Loucy (cell line): ENCODE measurements at regions not wholly inside any gene's neighbourhood (a gene's known extent, or its start where the extent isn't known, plus 50 kb on each side); places are given as distances from the start of the nearest gene placed in this dataset.

Experiments
- H2AFZ ChIP-seq: fragments of 200-600 bp; sonication (generic); 2 replicates; pipeline ENCODE4 v1.6.0; 2016; ENCODE audit warnings: antibody characterized with exemption, mild to moderate bottlenecking, low read length, moderate library complexity
- H3F3A ChIP-seq: fragments of 200-600 bp; 2 replicates; pipeline ENCODE4 v1.6.0; 2016; ENCODE audit warnings: antibody characterized with exemption, low read depth, mild to moderate bottlenecking
- H3K27me3 ChIP-seq: fragments of 200-600 bp; sonication (generic); 2 replicates; pipeline ENCODE4 v1.6.1; 2014; ENCODE audit warnings: low read length, mild to moderate bottlenecking; ENCODE audit not compliant: insufficient read depth, poor library complexity, severe bottlenecking
- H3K36me3 ChIP-seq: fragments of 200-600 bp; sonication (generic); 2 replicates; pipeline ENCODE4 v1.6.1; 2016; ENCODE audit warnings: low read length; ENCODE audit not compliant: insufficient read depth
- H3K4me1 ChIP-seq: fragments of 200-600 bp; sonication (generic); 2 replicates; pipeline ENCODE4 v1.5.1; 2014; ENCODE audit warnings: low read length, mild to moderate bottlenecking; ENCODE audit not compliant: insufficient read depth, poor library complexity, severe bottlenecking
- H3K4me2 ChIP-seq: fragments of 200-600 bp; sonication (generic); 2 replicates; pipeline ENCODE4 v1.6.0; 2014; ENCODE audit warnings: antibody characterized with exemption, low read length, low read depth, mild to moderate bottlenecking; ENCODE audit not compliant: poor library complexity, severe bottlenecking
- H3K4me3 ChIP-seq: fragments of 200-600 bp; sonication (generic); 2 replicates; pipeline ENCODE4 v1.5.1; 2014; ENCODE audit warnings: low read length, mild to moderate bottlenecking, mixed read lengths; ENCODE audit not compliant: poor library complexity, severe bottlenecking
- H3K79me2 ChIP-seq: fragments of 200-600 bp; sonication (generic); 2 replicates; pipeline ENCODE4 v1.6.1; 2014; ENCODE audit warnings: low read length; ENCODE audit not compliant: insufficient read depth
- H3K9ac ChIP-seq: fragments of 200-600 bp; sonication (generic); 2 replicates; pipeline ENCODE4 v1.6.0; 2014; ENCODE audit warnings: mild to moderate bottlenecking, low read depth, low read length, moderate library complexity; ENCODE audit not compliant: poor library complexity, severe bottlenecking
- H3K9me2 ChIP-seq: fragments of 200-600 bp; sonication (generic); replicated peaks from 2 replicates; pipeline ENCODE4 v1.6.1; 2016; ENCODE audit warnings: low read depth, low read length, mixed read lengths
- H3K9me3 ChIP-seq: fragments of 200-600 bp; sonication (generic); 2 replicates; pipeline ENCODE4 v1.6.1; 2014; ENCODE audit warnings: mild to moderate bottlenecking, antibody characterized with exemption, low read length, low read depth; ENCODE audit not compliant: insufficient read depth
- H4K20me1 ChIP-seq: fragments of 200-600 bp; sonication (generic); 2 replicates; pipeline ENCODE4 v1.6.0; 2014; ENCODE audit warnings: antibody characterized with exemption, low read length, mild to moderate bottlenecking; ENCODE audit not compliant: insufficient read depth, poor library complexity, severe bottlenecking
- CTCF ChIP-seq: fragments of 200-600 bp; sonication (generic); conservative IDR thresholded peaks from 2 replicates; pipeline ENCODE4 v1.5.1; 2014; ENCODE audit warnings: mild to moderate bottlenecking, antibody characterized with exemption, low read length
- EZH2phosphoT487 ChIP-seq: fragments of 200-600 bp; IDR thresholded peaks from 2 replicates; pipeline ENCODE4 v1.6.1; 2018; ENCODE audit warnings: antibody characterized with exemption, mild to moderate bottlenecking, moderate library complexity, borderline replicate concordance

- Histone ChIP-seq H3K4me2 (no peak overlapping the region), H3K79me2 (no peaks in the 10 kb centered on the region), H3K4me1 (no peaks in the 10 kb centered on the region), H3K36me3 (no peaks in the 10 kb centered on the region), H3K4me3 (no peak overlapping the region), H2AFZ (no peak overlapping the region), H3K9me3 (no peaks in the 10 kb centered on the region), H3K27me3 (no peaks in the 10 kb centered on the region), H4K20me1 (no peaks in the 10 kb centered on the region), H3F3A (no peaks in the 10 kb centered on the region), H3K9me2 (no peaks in the 10 kb centered on the region), H3K9ac (no peak overlapping the region)
- no peak for TF ChIP-seq CTCF
- no peak for TF ChIP-seq EZH2phosphoT487
Observed at GRCh38 chr3:109930582-109930981, 593.2 kb upstream of the DPPA4 start.

- Histone ChIP-seq H2AFZ (no peak overlapping the region), H3K9me2 (no peaks in the 10 kb centered on the region), H3K27me3 (no peaks in the 10 kb centered on the region), H3K4me1 (no peaks in the 10 kb centered on the region), H3K4me3 (no peak overlapping the region), H3K9ac (no peak overlapping the region), H3K79me2 (no peaks in the 10 kb centered on the region), H3K9me3 (no peaks in the 10 kb centered on the region), H3K36me3 (no peaks in the 10 kb centered on the region), H4K20me1 (no peaks in the 10 kb centered on the region), H3K4me2 (no peak overlapping the region), H3F3A (no peaks in the 10 kb centered on the region)
- TF ChIP-seq EZH2phosphoT487 (no peak), CTCF (no peak)
Observed at GRCh38 chr3:109933576-109933975, 596.2 kb upstream of the DPPA4 start.

- TF ChIP-seq EZH2phosphoT487 (no peak), CTCF (no peak)
Observed at GRCh38 chr3:109939817-109940216, 602.5 kb upstream of the DPPA4 start.

More at GRCh38 chr3:109939817-109940216, 602.5 kb upstream of the DPPA4 start:
- Histone ChIP-seq H3K27me3 (no peaks in the 10 kb centered on the region), H3K4me2 (no peak overlapping the region), H4K20me1 (no peaks in the 10 kb centered on the region), H3K9me2 (no peaks in the 10 kb centered on the region), H3K9ac (no peak overlapping the region), H3K79me2 (no peaks in the 10 kb centered on the region), H3K36me3 (no peaks in the 10 kb centered on the region), H3F3A (no peaks in the 10 kb centered on the region), H3K9me3 (no peaks in the 10 kb centered on the region), H3K4me1 (no peaks in the 10 kb centered on the region), H3K4me3 (no peak overlapping the region), H2AFZ (no peak overlapping the region)
